Trophoblast cell (in vitro differentiated cells and primary cell): ENCODE measurements at regions not wholly inside any gene's neighbourhood (a gene's known extent, or its start where the extent isn't known, plus 50 kb on each side); places are given as distances from the start of the nearest gene placed in this dataset.
"Not testable (repeated sequence)": the region's sequence is repeated elsewhere in the genome, so short reads cannot be mapped to it uniquely, and the experiment has no call there.

Source experiments
- DNase-seq, 2 donors: peaks; one replicate each; pipeline ENCODE4 v3.0.0-alpha.2; 2016
- H2AFZ ChIP-seq: 2 replicates; pipeline ENCODE4 v1.6.1; 2013; ENCODE audit warnings: low read length, moderate library complexity, mild to moderate bottlenecking; ENCODE audit not compliant: insufficient read depth, poor library complexity
- H2AK5ac ChIP-seq: 2 replicates; pipeline ENCODE4 v1.6.1; 2013; ENCODE audit warnings: mild to moderate bottlenecking, low read length
- H2BK120ac ChIP-seq: 2 replicates; pipeline ENCODE4 v1.6.1; 2013; ENCODE audit warnings: low read length, mild to moderate bottlenecking, moderate library complexity; ENCODE audit not compliant: insufficient read depth, poor library complexity
- H2BK12ac ChIP-seq: 2 replicates; pipeline ENCODE4 v1.6.1; 2013; ENCODE audit warnings: mild to moderate bottlenecking, low read length, moderate library complexity
- H2BK5ac ChIP-seq: 2 replicates; pipeline ENCODE4 v1.6.1; 2013; ENCODE audit warnings: low read length, low read depth, moderate library complexity, mild to moderate bottlenecking; ENCODE audit not compliant: poor library complexity
- H3K14ac ChIP-seq: 2 replicates; pipeline ENCODE4 v1.6.1; 2013; ENCODE audit warnings: mild to moderate bottlenecking, low read length
- H3K18ac ChIP-seq: 2 replicates; pipeline ENCODE4 v1.6.1; 2013; ENCODE audit warnings: mild to moderate bottlenecking, low read length
- H3K23ac ChIP-seq: 2 replicates; pipeline ENCODE4 v1.6.1; 2013; ENCODE audit warnings: low read length
- H3K27ac ChIP-seq: 2 replicates; pipeline ENCODE4 v1.5.1; 2013; ENCODE audit warnings: low read depth, mild to moderate bottlenecking, inconsistent platforms, low read length, moderate library complexity
- H3K27me3 ChIP-seq: 2 replicates; pipeline ENCODE4 v1.6.1; 2013; ENCODE audit warnings: inconsistent platforms, mild to moderate bottlenecking, low read length, moderate library complexity; ENCODE audit not compliant: insufficient read depth
- H3K36me3 ChIP-seq, 2 experiments: 1 replicate in 1 of 2; 2 replicates in 1 of 2; pipeline ENCODE4 v1.6.1; 2013; ENCODE audit warnings: low read length in 2 of 2, mild to moderate bottlenecking in 2 of 2, moderate library complexity in 1 of 2; ENCODE audit not compliant: insufficient read depth in 2 of 2, control insufficient read depth in 1 of 2
- H3K4ac ChIP-seq: 2 replicates; pipeline ENCODE4 v1.6.1; 2013; ENCODE audit warnings: low read depth, mild to moderate bottlenecking, low read length, moderate library complexity
- H3K4me1 ChIP-seq, 2 experiments: 1 replicate in 1 of 2; 2 replicates in 1 of 2; pipeline ENCODE4 v1.6.1; 2013; ENCODE audit warnings: low read length in 2 of 2, mild to moderate bottlenecking in 2 of 2, moderate library complexity in 1 of 2; ENCODE audit not compliant: insufficient read depth in 2 of 2, control insufficient read depth in 1 of 2
- H3K4me2 ChIP-seq: 2 replicates; pipeline ENCODE4 v1.6.1; 2013; ENCODE audit warnings: inconsistent platforms, mild to moderate bottlenecking, low read length, moderate library complexity
- H3K4me3 ChIP-seq: 2 replicates; pipeline ENCODE4 v1.5.1; 2013; ENCODE audit warnings: mild to moderate bottlenecking, low read depth, low read length, inconsistent platforms
- H3K79me1 ChIP-seq: one replicate; pipeline ENCODE4 v1.6.1; 2013; ENCODE audit warnings: low read length
- H3K79me2 ChIP-seq: 2 replicates; pipeline ENCODE4 v1.6.1; 2013; ENCODE audit warnings: low read length, mild to moderate bottlenecking; ENCODE audit not compliant: control insufficient read depth, insufficient read depth, poor library complexity
- H3K9ac ChIP-seq: 2 replicates; pipeline ENCODE4 v1.6.1; 2013; ENCODE audit warnings: mild to moderate bottlenecking, low read length
- H3K9me3 ChIP-seq: 2 replicates; pipeline ENCODE4 v1.6.1; 2013; ENCODE audit warnings: low read depth, mild to moderate bottlenecking, control low read depth, inconsistent platforms, low read length; ENCODE audit not compliant: insufficient read depth
- H4K12ac ChIP-seq: 2 replicates; pipeline ENCODE4 v1.6.1; 2013; ENCODE audit warnings: low read depth, mild to moderate bottlenecking, low read length, moderate library complexity
- H4K8ac ChIP-seq: 2 replicates; pipeline ENCODE4 v1.6.1; 2013; ENCODE audit warnings: low read depth, mild to moderate bottlenecking, low read length, moderate library complexity
- H4K91ac ChIP-seq: one replicate; pipeline ENCODE4 v1.6.1; 2013; ENCODE audit warnings: low read depth, mild to moderate bottlenecking, low read length, moderate library complexity
- WGBS: extraction: QIAGEN DNeasy Blood & Tissue Kit; methylation state at CpG from one replicate; pipeline ENCODE4 v1.1.7; 2013; ENCODE audit warnings: missing lambda C conversion rate; ENCODE audit not compliant: insufficient read length, insufficient coverage; ENCODE audit errors: extremely low coverage; 5-methylcytosine and 5-hydroxymethylcytosine counted together

DNA sequence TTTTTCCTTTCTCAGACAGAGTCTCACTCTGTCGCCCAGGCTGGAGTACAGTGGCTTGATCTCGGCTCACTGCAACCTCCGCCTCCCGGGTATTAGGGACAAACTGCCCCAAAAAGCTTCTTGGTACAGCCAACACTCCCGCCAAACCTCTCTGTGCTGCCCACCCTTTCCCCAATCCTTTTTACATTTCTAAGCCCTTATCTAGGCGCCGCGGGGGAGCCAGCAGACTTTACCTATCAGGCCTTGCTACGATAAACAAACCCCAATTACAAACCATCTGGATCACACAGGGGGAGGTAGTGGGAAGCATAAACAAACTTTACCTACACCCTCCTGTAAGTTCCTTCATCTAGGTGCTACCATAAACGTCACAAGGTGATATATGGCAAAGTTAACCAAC, 69.8 kb upstream of the DUSP21 start:
- DNase-seq, H3K36me3 ChIP-seq, H3K23ac ChIP-seq, H4K91ac ChIP-seq, H2BK120ac ChIP-seq, H3K4me1 ChIP-seq, H3K4me2 ChIP-seq, H3K9ac ChIP-seq, H3K14ac ChIP-seq, H4K12ac ChIP-seq, H3K79me2 ChIP-seq, H3K4ac ChIP-seq, H2AFZ ChIP-seq, H3K18ac ChIP-seq, H4K8ac ChIP-seq, H3K27me3 ChIP-seq, H2BK12ac ChIP-seq, H3K4me3 ChIP-seq, H2AK5ac ChIP-seq, H3K9me3 ChIP-seq, H2BK5ac ChIP-seq, H3K27ac ChIP-seq, H3K79me1 ChIP-seq: not testable (repeated sequence)
- no CpG with 5 or more reads among the region's 10 CpGs for WGBS

DNA sequence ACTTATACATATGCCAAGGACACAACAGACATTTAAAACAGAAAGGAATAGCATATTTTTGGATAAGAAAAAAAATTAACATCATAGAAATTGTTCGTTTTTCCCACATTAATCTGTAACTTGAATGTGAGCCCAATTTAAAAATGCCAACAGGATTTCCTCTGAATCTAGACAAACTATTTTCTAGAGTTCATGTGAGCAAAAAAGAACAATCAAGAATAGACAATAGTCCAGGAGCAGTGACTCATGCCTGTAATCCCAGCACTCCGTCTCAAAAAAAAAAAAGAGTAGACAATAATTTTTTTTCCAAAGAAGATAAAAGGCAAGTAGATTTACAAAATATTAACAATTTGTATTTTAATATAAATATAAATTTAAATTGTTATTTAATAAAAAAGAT, 73.7 kb upstream of the DUSP21 start:
- no peak overlapping the region for H2BK120ac ChIP-seq
- H3K27me3 ChIP-seq = no peaks in the 10 kb centered on the region
- no peak overlapping the region for H3K4me3 ChIP-seq
- no peak overlapping the region for H3K23ac ChIP-seq
- no peak overlapping the region for H3K4ac ChIP-seq
- WGBS = no CpG with 5 or more reads among the region's 2 CpGs
- H3K18ac ChIP-seq = no peak overlapping the region
- no peak overlapping the region for H4K8ac ChIP-seq
- H2BK12ac ChIP-seq = no peak overlapping the region
- H3K36me3 ChIP-seq = no peaks in the 10 kb centered on the region
- no peaks in the 10 kb centered on the region for H3K9me3 ChIP-seq
- H3K14ac ChIP-seq = no peak overlapping the region
- DNase-seq = no peak
- no peak overlapping the region for H3K9ac ChIP-seq
- H4K91ac ChIP-seq = no peak overlapping the region
- H3K4me1 ChIP-seq = no peaks in the 10 kb centered on the region
- no peak overlapping the region for H3K4me2 ChIP-seq
- no peak overlapping the region for H4K12ac ChIP-seq
- no peak overlapping the region for H2AK5ac ChIP-seq
- H3K79me1 ChIP-seq = no peaks in the 10 kb centered on the region
- H3K79me2 ChIP-seq = no peaks in the 10 kb centered on the region
- no peak overlapping the region for H2BK5ac ChIP-seq
- no peak overlapping the region for H3K27ac ChIP-seq
- no peak overlapping the region for H2AFZ ChIP-seq

DNA sequence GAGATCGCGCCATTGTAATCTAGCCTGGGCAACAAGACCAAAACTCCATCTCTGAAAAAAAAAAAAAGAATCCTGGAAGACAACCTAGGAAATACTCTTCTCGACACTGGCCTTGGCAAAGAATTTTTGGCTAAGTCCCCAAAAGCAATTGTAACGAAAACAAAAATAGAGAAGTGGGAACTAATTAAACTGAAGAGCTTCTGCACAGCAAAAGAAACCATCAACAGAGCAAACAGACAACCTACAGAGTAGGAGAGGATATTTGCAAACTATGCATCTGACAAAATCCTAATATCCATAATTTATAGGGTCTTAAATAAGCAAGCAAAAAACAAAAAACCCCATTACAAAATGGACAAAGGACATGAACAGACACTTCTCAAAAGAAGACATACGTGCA, 76.5 kb upstream of the DUSP21 start:
- Histone ChIP-seq H3K14ac (no peak overlapping the region), H3K9me3 (no peaks in the 10 kb centered on the region), H4K12ac (no peak overlapping the region), H3K27ac (no peak overlapping the region), H3K79me1 (no peaks in the 10 kb centered on the region), H3K27me3 (no peaks in the 10 kb centered on the region), H2BK5ac (no peak overlapping the region), H3K4me3 (no peak overlapping the region), H3K18ac (no peak overlapping the region), H4K8ac (no peak overlapping the region), H2AFZ (no peak overlapping the region), H2BK120ac (no peak overlapping the region), H3K23ac (no peak overlapping the region), H2BK12ac (no peak overlapping the region), H3K4ac (no peak overlapping the region), H3K9ac (no peak overlapping the region), H4K91ac (no peak overlapping the region), H2AK5ac (no peak overlapping the region), H3K36me3 (no peaks in the 10 kb centered on the region), H3K4me1 (no peaks in the 10 kb centered on the region), H3K4me2 (no peak overlapping the region), H3K79me2 (no peaks in the 10 kb centered on the region)
- no peak for DNase-seq
- WGBS = no CpG with 5 or more reads among the region's 5 CpGs

DNA sequence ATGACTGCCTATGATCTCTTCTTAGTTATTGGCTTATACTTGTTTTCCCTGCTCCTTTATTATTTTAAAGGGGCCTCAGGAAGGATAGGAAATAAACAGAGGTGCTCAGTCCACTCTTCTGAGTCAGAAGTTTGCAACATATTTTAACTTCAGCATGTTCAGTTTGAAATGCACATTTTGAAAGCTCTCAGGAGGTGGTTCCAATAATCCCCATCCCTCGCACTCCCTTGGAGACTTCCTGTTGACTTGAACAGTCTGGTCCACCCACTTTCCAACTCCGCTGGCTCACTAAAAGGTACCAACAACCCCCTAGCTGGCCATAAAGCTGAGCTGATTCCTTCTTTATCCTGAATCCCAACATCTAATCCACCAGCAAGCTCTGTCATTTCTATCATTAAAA, 78.3 kb upstream of the DUSP21 start:
- Histone ChIP-seq H3K9ac (no peak overlapping the region), H2AFZ (no peak overlapping the region), H3K4me2 (no peak overlapping the region), H3K79me2 (no peaks in the 10 kb centered on the region), H3K4ac (no peak overlapping the region), H3K23ac (no peak overlapping the region), H3K4me1 (no peaks in the 10 kb centered on the region), H3K14ac (no peak overlapping the region), H2AK5ac (no peak overlapping the region), H4K8ac (no peak overlapping the region), H3K27ac (no peak overlapping the region), H2BK12ac (no peak overlapping the region), H2BK120ac (no peak overlapping the region), H2BK5ac (no peak overlapping the region), H3K4me3 (no peak overlapping the region), H4K12ac (no peak overlapping the region), H3K9me3 (no peaks in the 10 kb centered on the region), H3K79me1 (no peaks in the 10 kb centered on the region), H4K91ac (no peak overlapping the region), H3K18ac (no peak overlapping the region), H3K36me3 (no peaks in the 10 kb centered on the region), H3K27me3 (no peaks in the 10 kb centered on the region)
- no peak for DNase-seq
- WGBS = no CpG with 5 or more reads among the region's 2 CpGs
